Keratinocyte (primary cell): ENCODE measurements at regions not wholly inside any gene's neighbourhood (a gene's known extent, or its start where the extent isn't known, plus 50 kb on each side); places are given as distances from the start of the nearest gene placed in this dataset.

ENCODE experiments used
- DNase-seq: peaks from one replicate; pipeline ENCODE4 v3.0.0-alpha.2; 2011; ENCODE audit warnings: low read depth, missing footprints, low spot score
- FAIRE-seq: peaks from 2 replicates; lab custom pipeline; 2011; peaks lifted over from hg19 to GRCh38; lab: Jason Lieb, UNC
- H2AFZ ChIP-seq: 2 replicates; pipeline ENCODE4 v1.6.0; 2012; ENCODE audit warnings: low read length, control low read depth, inconsistent platforms; ENCODE audit not compliant: control insufficient read depth
- H3K27ac ChIP-seq: 2 replicates; pipeline ENCODE4 v1.5.1; 2011; ENCODE audit warnings: low read length; ENCODE audit not compliant: control insufficient read depth, insufficient read depth
- H3K27me3 ChIP-seq: 3 replicates; pipeline ENCODE4 v1.6.0; 2011; ENCODE audit warnings: low read length; ENCODE audit not compliant: control insufficient read depth, insufficient read depth; ENCODE audit errors: extremely low read depth
- H3K36me3 ChIP-seq, 2 experiments: 2 replicates in 1 of 2; 3 replicates in 1 of 2; pipeline ENCODE4 v1.5.1; 2011; ENCODE audit warnings: low read length in 2 of 2, mild to moderate bottlenecking in 1 of 2; ENCODE audit not compliant: control insufficient read depth in 2 of 2, insufficient read depth in 2 of 2; ENCODE audit errors: extremely low read depth in 1 of 2
- H3K4me1 ChIP-seq: 3 replicates; pipeline ENCODE4 v1.5.1; 2011; ENCODE audit warnings: low read length; ENCODE audit not compliant: control insufficient read depth, insufficient read depth; ENCODE audit errors: extremely low read depth
- H3K4me2 ChIP-seq: 3 replicates; pipeline ENCODE4 v1.6.0; 2011; ENCODE audit warnings: low read depth, low read length; ENCODE audit not compliant: control insufficient read depth, insufficient read depth; ENCODE audit errors: extremely low read depth
- H3K4me3 ChIP-seq, 3 experiments: fragments of 200-600 bp in 1 of 3; sonication (generic) in 1 of 3; 2 replicates in 2 of 3; 3 replicates in 1 of 3; pipeline ENCODE4 v1.5.1; 2011 to 2016; ENCODE audit warnings: low read length in 3 of 3, mild to moderate bottlenecking in 3 of 3, control low read depth in 2 of 3, inconsistent platforms in 1 of 3, low read depth in 1 of 3, mixed read lengths in 1 of 3, mixed run types in 1 of 3, moderate library complexity in 1 of 3; ENCODE audit not compliant: control insufficient read depth in 2 of 3, insufficient read depth in 2 of 3; ENCODE audit errors: extremely low read depth in 1 of 3
- H3K79me2 ChIP-seq: 2 replicates; pipeline ENCODE4 v1.6.0; 2012; ENCODE audit warnings: low read length; ENCODE audit not compliant: control insufficient read depth, insufficient read depth
- H3K9ac ChIP-seq: 3 replicates; pipeline ENCODE4 v1.6.0; 2011; ENCODE audit warnings: low read length; ENCODE audit not compliant: control insufficient read depth, insufficient read depth; ENCODE audit errors: extremely low read depth
- H3K9me1 ChIP-seq: 3 replicates; pipeline ENCODE4 v1.6.0; 2011; ENCODE audit warnings: low read length; ENCODE audit not compliant: control insufficient read depth, insufficient read depth; ENCODE audit errors: extremely low read depth
- H3K9me3 ChIP-seq: 2 replicates; pipeline ENCODE4 v1.5.1; 2012; ENCODE audit warnings: low read depth, low read length; ENCODE audit not compliant: control insufficient read depth
- H4K20me1 ChIP-seq: 3 replicates; pipeline ENCODE4 v1.6.0; 2011; ENCODE audit warnings: low read length; ENCODE audit not compliant: control insufficient read depth, insufficient read depth; ENCODE audit errors: extremely low read depth
- CTCF ChIP-seq, 3 experiments: IDR thresholded peaks in 1 of 3; conservative IDR thresholded peaks in 1 of 3; optimal IDR thresholded peaks in 1 of 3; 2 replicates in 2 of 3; 3 replicates in 1 of 3; pipeline versions ENCODE3 to v1.5.1; 2011; ENCODE audit warnings: low read length in 3 of 3, mild to moderate bottlenecking in 3 of 3, moderate library complexity in 2 of 3, control low read depth in 1 of 3, inconsistent platforms in 1 of 3; ENCODE audit not compliant: insufficient read depth in 2 of 3; ENCODE audit errors: extremely low read depth in 1 of 3
- EZH2 ChIP-seq: IDR thresholded peaks from one replicate; pipeline ENCODE4 v1.6.1; 2012; ENCODE audit warnings: inconsistent platforms, mild to moderate bottlenecking, low read length, moderate library complexity
- dilution Hi-C: fragments of 300-500 bp; cut with MboI; formaldehyde crosslinking; loops from one replicate; pipeline ENCODE4 v1.7.0; 2020; ENCODE audit warnings: low sequenced_read_pairs; ENCODE audit not compliant: extremely low pct_ligation_motif_present

- Histone ChIP-seq H4K20me1 (no peaks in the 10 kb centered on the region), H3K79me2 (no peaks in the 10 kb centered on the region), H3K27ac (no peak overlapping the region), H3K4me2 (no peak overlapping the region), H3K27me3 (no peaks in the 10 kb centered on the region), H3K9me3 (peaks cover 11% of the 10 kb centered on the region), H3K9me1 (no peaks in the 10 kb centered on the region), H3K4me1 (no peaks in the 10 kb centered on the region), H2AFZ (no peak overlapping the region), H3K4me3 (no peak overlapping the region), H3K36me3 (no peaks in the 10 kb centered on the region), H3K9ac (no peak overlapping the region)
- dilution Hi-C loops, result no loop called here
- FAIRE-seq (no peak), DNase-seq (no peak)
- TF ChIP-seq CTCF (optimal IDR thresholded peaks at IDR 0.05 in 1 of 3, IDR thresholded peaks at IDR 0.05 in 1 of 3, conservative IDR thresholded peaks at IDR 0.05 in 1 of 3; ENCODE audit: extremely low read depth in 1 of 3, insufficient read depth in 2 of 3, low read length in 3 of 3), result no peak
- TF ChIP-seq EZH2, result no peak
Measured at GRCh38 chr19:30319876-30320275, 52.3 kb upstream of the ZNF536 start.

- no peaks in the 10 kb centered on the region for H3K79me2 ChIP-seq
- H3K36me3 ChIP-seq, result no peaks in the 10 kb centered on the region
- H3K4me1 ChIP-seq, result no peaks in the 10 kb centered on the region
- H3K4me3 ChIP-seq, result no peak overlapping the region
- no peak overlapping the region for H3K4me2 ChIP-seq
- no peaks in the 10 kb centered on the region for H4K20me1 ChIP-seq
- dilution Hi-C loops, result no loop called here
- TF ChIP-seq CTCF (optimal IDR thresholded peaks at IDR 0.05 in 1 of 3, IDR thresholded peaks at IDR 0.05 in 1 of 3, conservative IDR thresholded peaks at IDR 0.05 in 1 of 3; ENCODE audit: extremely low read depth in 1 of 3, insufficient read depth in 2 of 3, low read length in 3 of 3) (no peak), EZH2 (no peak)
- no peak overlapping the region for H3K9ac ChIP-seq
- H3K27me3 ChIP-seq, result no peaks in the 10 kb centered on the region
- no peak overlapping the region for H3K27ac ChIP-seq
- H2AFZ ChIP-seq, result no peak overlapping the region
- peaks cover 11% of the 10 kb centered on the region for H3K9me3 ChIP-seq
- DNase-seq (no peak), FAIRE-seq (no peak)
- no peaks in the 10 kb centered on the region for H3K9me1 ChIP-seq
Measured at GRCh38 chr19:30320466-30320865, 51.7 kb upstream of the ZNF536 start.
